Smooth muscle cell (in vitro differentiated cells): ENCODE measurements at regions not wholly inside any gene's neighbourhood (a gene's known extent, or its start where the extent isn't known, plus 50 kb on each side); places are given as distances from the start of the nearest gene placed in this dataset.

Experiments used
- DNase-seq: peaks from one replicate; lab custom pipeline; 2025; ENCODE audit not compliant: unreplicated experiment; lab: John Stamatoyannopoulos, UW
- H2AFZ ChIP-seq: fragments of 200-600 bp; sonication (generic); 2 replicates; pipeline ENCODE4 v1.6.0; 2016; ENCODE audit warnings: antibody characterized with exemption, low read depth, mild to moderate bottlenecking
- H3F3A ChIP-seq: fragments of 200-600 bp; sonication (generic); 2 replicates; pipeline ENCODE4 v1.6.0; 2017; ENCODE audit warnings: antibody characterized with exemption, low read depth
- H3K27ac ChIP-seq: fragments of 200-600 bp; sonication (generic); 2 replicates; pipeline ENCODE4 v1.5.1; 2016; ENCODE audit warnings: low read depth, mild to moderate bottlenecking
- H3K27me3 ChIP-seq: fragments of 200-600 bp; sonication (generic); 2 replicates; pipeline ENCODE4 v1.6.1; 2016; ENCODE audit warnings: low read depth, mild to moderate bottlenecking
- H3K36me3 ChIP-seq: fragments of 200-600 bp; sonication (generic); 2 replicates; pipeline ENCODE4 v1.5.1; 2016; ENCODE audit warnings: low read depth
- H3K4me1 ChIP-seq: fragments of 200-600 bp; sonication (generic); 2 replicates; pipeline ENCODE4 v1.5.1; 2016; ENCODE audit warnings: low read depth
- H3K4me2 ChIP-seq: fragments of 200-600 bp; sonication (generic); 2 replicates; pipeline ENCODE4 v1.6.0; 2016; ENCODE audit warnings: mild to moderate bottlenecking
- H3K4me3 ChIP-seq: fragments of 200-600 bp; sonication (generic); 2 replicates; pipeline ENCODE4 v1.5.1; 2016; ENCODE audit warnings: mild to moderate bottlenecking
- H3K79me2 ChIP-seq: fragments of 200-600 bp; sonication (generic); 2 replicates; pipeline ENCODE4 v1.6.0; 2016; ENCODE audit warnings: low read depth, mild to moderate bottlenecking
- H3K9ac ChIP-seq: fragments of 200-600 bp; sonication (generic); 2 replicates; pipeline ENCODE4 v1.6.0; 2016; ENCODE audit warnings: low read depth
- H3K9me3 ChIP-seq: fragments of 200-600 bp; sonication (generic); replicated peaks from 2 replicates; pipeline ENCODE4 v1.5.1; 2016; ENCODE audit warnings: low read depth
- H4K20me1 ChIP-seq: fragments of 200-600 bp; sonication (generic); 2 replicates; pipeline ENCODE4 v1.6.0; 2016; ENCODE audit warnings: low read depth
- CTCF ChIP-seq: fragments of 200-600 bp; sonication (generic); IDR thresholded peaks from 2 replicates; pipeline ENCODE4 v1.5.1; 2017; ENCODE audit warnings: borderline replicate concordance, mild to moderate bottlenecking, antibody characterized with exemption; ENCODE audit not compliant: insufficient read depth, poor library complexity, severe bottlenecking
- WGBS: methylation state at CpG from one replicate; pipeline ENCODE4 v1.1.7; 2016; ENCODE audit warnings: low lambda C conversion rate; 5-methylcytosine and 5-hydroxymethylcytosine counted together

DNA sequence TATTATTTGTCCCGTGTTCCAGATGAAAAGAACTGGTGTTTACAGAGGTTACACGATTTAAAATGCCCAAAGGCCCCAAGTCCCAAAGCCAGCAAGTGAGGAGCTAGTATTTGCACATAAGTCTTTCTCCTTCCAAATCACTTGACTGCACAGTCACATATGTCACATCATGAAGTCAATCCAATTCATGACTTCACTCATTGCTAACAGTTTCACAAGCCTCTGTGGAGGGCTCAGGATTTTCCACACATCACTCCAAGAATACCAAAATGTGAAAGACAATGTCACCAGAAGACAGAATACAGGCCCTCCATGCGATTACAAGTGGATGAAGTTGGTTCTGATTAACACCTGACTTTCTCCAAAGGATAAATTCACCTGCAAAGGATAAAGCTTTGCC lies 283.1 kb upstream of the UBE2E2 start:
- no peak overlapping the region for H3K9ac ChIP-seq
- H4K20me1 ChIP-seq: no peaks in the 10 kb centered on the region
- no peak overlapping the region for H2AFZ ChIP-seq
- H3K27me3 ChIP-seq: no peaks in the 10 kb centered on the region
- H3K27ac ChIP-seq: no peak overlapping the region
- H3K9me3 ChIP-seq: no peaks in the 10 kb centered on the region
- no peaks in the 10 kb centered on the region for H3K4me1 ChIP-seq
- no peak overlapping the region for H3K4me2 ChIP-seq
- no peaks in the 10 kb centered on the region for H3K79me2 ChIP-seq
- H3F3A ChIP-seq: no peaks in the 10 kb centered on the region
- H3K36me3 ChIP-seq: no peaks in the 10 kb centered on the region
- 90% methylated on average over 3 of the region's 3 CpGs for WGBS
- TF ChIP-seq CTCF: no peak
- no peak overlapping the region for H3K4me3 ChIP-seq
- no peak for DNase-seq

GRCh38 chr3:22922317-22922716 lies 280.8 kb upstream of the UBE2E2 start:
- H3K79me2 ChIP-seq: no peaks in the 10 kb centered on the region

DNA sequence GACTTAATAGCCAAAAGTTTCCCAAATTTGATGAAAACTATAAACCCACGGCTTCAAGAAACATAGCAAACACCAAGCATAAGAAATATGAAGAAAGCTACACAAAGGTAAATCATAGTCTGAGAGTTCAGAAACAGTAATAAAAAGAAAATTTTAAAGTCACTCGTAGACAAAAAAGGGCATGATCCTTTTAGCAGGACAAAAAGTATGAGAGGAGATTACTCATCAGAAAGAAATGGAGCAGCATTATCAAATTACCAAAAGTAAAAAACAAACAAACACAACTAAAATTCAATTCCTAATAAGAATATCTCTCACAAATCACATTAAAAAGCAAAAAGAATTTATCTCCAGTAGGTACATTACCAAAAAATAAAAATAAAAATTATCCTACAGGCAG lies 279.4 kb upstream of the UBE2E2 start:
- TF ChIP-seq CTCF: no peak
- H3K4me1 ChIP-seq: no peaks in the 10 kb centered on the region
- H3K27me3 ChIP-seq: no peaks in the 10 kb centered on the region
- H3K4me2 ChIP-seq: peak overlapping the region; percentile 5
- H3K9ac ChIP-seq: no peak overlapping the region
- H3K9me3 ChIP-seq: no peaks in the 10 kb centered on the region
- no peak for DNase-seq
- H3K36me3 ChIP-seq: no peaks in the 10 kb centered on the region
- H4K20me1 ChIP-seq: no peaks in the 10 kb centered on the region
- 60% methylated on average over 2 of the region's 2 CpGs for WGBS
- H3K79me2 ChIP-seq: no peaks in the 10 kb centered on the region
- no peak overlapping the region for H3K4me3 ChIP-seq
- H3F3A ChIP-seq: no peaks in the 10 kb centered on the region
- H3K27ac ChIP-seq: no peak overlapping the region
- H2AFZ ChIP-seq: peak overlapping the region; percentile 52

More at GRCh38 chr3:22922317-22922716, 280.8 kb upstream of the UBE2E2 start:
- Histone ChIP-seq H3K4me2 (no peak overlapping the region), H3K9me3 (no peaks in the 10 kb centered on the region), H3K36me3 (no peaks in the 10 kb centered on the region), H4K20me1 (no peaks in the 10 kb centered on the region), H3F3A (no peaks in the 10 kb centered on the region), H3K4me1 (no peaks in the 10 kb centered on the region), H2AFZ (no peak overlapping the region), H3K4me3 (no peak overlapping the region), H3K27me3 (no peaks in the 10 kb centered on the region), H3K9ac (no peak overlapping the region), H3K27ac (no peak overlapping the region)
- DNase-seq: no peak
- 70% methylated on average over 3 of the region's 3 CpGs for WGBS
- TF ChIP-seq CTCF: peak; percentile 36

DNA sequence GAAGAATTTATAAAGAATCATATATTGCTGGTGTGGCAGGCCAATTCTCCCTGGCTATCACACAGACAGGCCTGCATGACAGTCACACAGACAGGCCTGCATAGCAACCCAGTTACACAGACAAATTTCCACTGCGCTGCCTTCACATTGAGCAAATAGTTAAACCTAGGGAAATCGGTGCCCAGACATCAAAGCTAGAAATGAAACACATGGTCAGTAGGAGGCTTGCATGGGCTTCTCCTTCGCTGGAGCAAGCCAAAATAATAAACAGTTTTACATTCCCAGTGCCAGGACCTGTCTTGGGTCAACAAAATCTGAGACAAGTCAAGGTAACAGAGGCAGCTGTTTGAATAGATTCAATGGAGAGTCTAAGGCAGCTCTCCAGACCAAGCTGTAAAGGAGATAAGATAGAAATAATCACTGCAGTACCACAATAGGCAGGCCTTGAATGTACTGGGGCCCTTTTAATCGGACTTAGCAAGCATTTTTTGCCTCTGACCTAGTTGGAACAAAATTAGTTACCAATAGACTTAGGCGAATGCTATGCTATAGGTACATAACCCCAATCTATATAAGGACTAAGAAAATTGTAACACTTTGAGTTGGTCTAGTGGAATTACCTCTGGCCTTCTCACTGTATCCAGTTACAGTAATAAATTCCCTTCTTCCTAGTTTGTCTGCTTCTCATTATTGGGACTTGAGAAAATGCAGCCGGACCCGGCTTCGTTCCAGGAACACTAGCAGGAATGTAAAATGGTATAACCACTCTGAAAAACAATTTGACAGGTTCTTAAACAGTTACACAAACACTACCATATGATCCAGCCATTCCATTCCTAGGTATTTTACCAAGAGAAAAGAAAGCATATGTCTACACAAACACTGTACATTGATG lies 274.7 kb upstream of the UBE2E2 start:
- H4K20me1 ChIP-seq: no peaks in the 10 kb centered on the region
- no peaks in the 10 kb centered on the region for H3F3A ChIP-seq
- H3K4me3 ChIP-seq: no peak overlapping the region
- peak overlapping the region; percentile 67 for H2AFZ ChIP-seq
- H3K27me3 ChIP-seq: no peaks in the 10 kb centered on the region
- H3K79me2 ChIP-seq: no peaks in the 10 kb centered on the region
- H3K4me1 ChIP-seq: no peaks in the 10 kb centered on the region
- WGBS: 32% methylated on average over 8 of the region's 8 CpGs
- no peak overlapping the region for H3K9ac ChIP-seq
- H3K4me2 ChIP-seq: no peak overlapping the region
- no peaks in the 10 kb centered on the region for H3K36me3 ChIP-seq
- no peak for DNase-seq
- peak overlapping the region; percentile 3 for H3K27ac ChIP-seq
- no peak for TF ChIP-seq CTCF
- no peaks in the 10 kb centered on the region for H3K9me3 ChIP-seq
